DLD1 (cell line): ENCODE measurements at regions not wholly inside any gene's neighbourhood (a gene's known extent, or its start where the extent isn't known, plus 50 kb on each side); places are given as distances from the start of the nearest gene placed in this dataset.

Experiments
- in situ Hi-C: cut with HindIII; loops from 2 replicates; pipeline ENCODE4 v1.10.0; 2017; ENCODE audit warnings: low sequenced_read_pairs

DNA sequence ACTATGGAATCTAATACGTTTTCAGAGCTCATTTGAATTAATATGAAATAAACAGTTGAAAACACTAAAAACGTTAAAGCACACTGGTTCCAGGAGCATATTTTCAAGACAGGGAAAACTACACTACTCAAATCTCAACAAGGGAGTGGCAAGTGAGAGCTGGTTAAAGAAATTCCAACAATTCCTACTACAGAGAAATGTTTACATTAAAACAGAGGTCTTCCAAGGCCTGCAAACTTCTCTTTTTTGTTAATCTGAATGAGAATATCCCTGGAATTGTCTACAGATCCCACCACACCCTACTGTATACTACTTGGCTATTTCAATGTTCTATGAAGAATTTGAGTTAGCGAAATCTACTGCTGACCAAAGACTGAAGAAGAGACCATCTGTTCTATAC is 231.5 kb downstream of the ZEB2 start:
- in situ Hi-C loops, result no loop called here

DNA sequence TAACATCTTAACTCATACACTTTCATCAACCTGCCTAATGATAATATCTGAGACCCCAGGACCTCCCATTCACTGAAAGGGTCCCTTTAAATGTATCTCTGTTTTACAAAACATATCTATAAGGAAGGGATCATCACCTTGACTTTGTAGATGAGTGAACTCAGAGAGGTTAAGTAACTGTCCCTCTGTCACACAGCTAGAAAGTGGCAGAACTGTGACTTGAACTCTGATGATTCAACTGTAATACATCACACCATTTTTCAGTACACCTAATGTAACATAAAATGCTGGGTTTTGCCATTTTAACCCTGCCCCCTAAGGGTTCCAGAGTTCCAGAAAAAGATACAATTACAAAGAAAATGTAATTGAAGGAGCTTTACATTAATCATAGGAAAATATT is 234.6 kb downstream of the ZEB2 start:
- in situ Hi-C loops, result no loop called here

DNA sequence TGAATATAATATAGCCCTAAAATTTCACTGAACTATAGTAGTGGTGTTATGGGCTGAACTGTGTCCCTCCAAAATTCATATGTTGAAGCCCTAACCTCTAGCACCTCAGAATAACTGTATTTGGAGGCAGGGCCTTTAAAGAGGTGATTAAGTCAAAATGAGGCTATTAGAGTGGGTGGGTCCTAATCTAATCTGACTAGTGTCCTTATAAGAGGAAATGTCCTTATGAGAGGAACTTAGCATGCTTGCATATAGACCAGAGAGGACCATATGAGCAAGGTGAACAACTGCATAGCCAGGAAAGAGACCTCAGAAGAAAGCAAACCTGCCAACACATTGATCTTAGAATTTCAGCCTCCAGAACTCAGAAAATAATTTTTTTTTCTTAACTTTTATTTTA is 238.4 kb downstream of the ZEB2 start:
- in situ Hi-C loops, result no loop called here

DNA sequence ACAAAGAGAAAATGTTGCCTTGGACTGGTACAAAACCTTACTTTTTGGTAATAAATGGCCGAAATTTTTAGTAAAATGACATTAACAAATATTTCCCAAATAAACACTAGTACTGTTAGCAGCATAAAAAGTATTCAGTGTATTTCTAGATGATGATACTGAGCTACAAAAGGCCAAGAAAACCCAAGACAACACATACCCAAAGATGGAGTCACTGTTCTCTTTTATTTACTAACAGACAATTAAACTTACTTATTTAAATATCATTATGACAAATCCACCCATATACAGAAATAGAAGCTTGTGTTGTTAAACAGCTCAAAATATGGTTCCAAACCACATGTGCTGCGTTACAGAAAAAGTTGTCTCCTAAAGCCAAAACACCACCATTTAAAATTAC is 239.9 kb downstream of the ZEB2 start:
- in situ Hi-C loops, result no loop called here

DNA sequence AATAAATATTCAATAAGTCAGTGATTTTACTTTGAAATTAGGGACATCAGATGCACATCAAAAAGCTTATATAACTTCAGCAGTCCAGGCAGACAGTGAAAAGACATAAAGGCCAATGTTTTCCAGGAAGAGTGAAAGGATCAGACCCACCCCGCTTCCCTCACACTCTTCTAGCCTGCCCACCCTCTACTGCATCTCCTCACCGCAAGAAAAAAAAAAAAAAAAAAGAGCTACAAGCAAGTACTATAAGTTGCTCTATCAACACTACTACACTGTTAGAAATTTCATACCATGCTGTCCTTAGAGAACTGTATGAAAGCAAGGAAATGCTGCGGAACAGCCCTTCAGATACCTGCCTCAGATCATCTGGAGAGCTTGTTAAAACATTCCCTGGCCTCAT is 240.8 kb downstream of the ZEB2 start:
- in situ Hi-C loops, result no loop called here

DNA sequence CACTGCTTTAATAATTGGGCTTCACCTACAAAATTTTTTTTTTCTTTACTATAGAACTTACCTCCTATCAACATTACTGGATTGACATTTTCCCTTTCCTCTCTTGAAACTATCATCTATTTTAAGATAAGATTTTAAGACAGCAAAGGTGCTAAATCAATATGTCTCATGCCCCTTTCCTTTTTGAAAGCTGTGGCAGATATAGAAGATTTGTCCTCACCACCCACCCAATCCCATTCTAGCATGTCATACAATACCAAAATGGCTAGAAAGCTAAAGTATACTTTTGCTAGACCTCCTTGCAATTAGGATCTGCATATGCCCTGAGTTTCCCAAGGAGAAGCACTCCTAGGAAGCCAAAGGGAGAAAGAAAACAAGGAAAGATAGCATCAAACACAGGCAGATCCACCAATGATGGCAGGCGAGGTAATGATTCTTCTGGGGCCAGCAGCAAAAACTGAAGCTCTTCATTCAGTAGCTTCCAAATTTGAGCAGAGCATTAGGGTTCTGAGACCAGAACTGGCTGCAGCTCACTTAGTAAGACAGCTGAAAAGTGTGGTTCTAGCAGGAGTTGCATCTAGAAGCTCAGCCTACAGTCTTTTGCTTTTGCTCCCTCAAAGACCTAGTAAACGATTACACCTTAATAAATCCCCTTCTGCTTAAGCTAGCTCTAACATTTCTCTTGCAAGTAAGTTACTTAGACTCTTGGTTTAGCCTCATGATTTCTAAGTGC is 242.1 kb downstream of the ZEB2 start:
- in situ Hi-C loops, result no loop called here

DNA sequence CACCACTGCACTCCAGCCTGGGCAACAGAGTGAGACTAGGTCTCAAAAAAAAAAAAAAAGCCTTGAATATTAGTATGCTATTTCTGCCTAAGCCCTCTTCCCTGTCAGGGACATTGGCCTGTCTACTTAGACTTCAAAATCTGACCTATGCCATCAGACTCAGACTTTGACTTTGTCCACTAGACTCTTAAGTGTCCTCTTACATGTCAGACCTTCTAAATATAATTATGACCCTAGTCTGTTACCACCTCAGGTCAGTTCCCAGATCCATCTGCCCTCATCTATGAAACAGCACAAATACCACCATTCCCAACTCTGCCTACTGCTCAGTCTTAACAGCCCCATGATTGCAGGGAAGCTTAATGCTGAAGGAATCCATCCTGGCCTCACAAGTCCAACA is 244.6 kb downstream of the ZEB2 start:
- in situ Hi-C loops, result no loop called here

DNA sequence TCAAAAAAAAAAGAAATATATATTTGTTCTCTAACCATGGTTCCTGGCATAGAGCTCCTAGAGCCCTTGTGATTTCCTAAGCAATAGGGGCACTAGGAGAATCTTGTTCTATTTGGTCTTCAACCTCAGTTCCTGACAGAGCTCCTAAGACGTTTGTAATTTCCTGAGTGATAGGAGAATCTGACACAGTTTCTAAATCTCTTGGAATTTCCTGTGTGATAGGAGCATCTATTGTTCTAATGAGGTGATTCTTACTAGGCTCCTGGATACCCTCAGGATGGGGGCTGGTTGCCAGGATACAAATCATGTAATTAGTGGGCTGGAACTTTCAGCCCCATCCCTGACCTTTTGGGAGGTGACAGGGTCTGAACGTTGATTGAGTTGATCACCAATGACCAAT is 245.8 kb downstream of the ZEB2 start:
- in situ Hi-C loops, result no loop called here

DNA sequence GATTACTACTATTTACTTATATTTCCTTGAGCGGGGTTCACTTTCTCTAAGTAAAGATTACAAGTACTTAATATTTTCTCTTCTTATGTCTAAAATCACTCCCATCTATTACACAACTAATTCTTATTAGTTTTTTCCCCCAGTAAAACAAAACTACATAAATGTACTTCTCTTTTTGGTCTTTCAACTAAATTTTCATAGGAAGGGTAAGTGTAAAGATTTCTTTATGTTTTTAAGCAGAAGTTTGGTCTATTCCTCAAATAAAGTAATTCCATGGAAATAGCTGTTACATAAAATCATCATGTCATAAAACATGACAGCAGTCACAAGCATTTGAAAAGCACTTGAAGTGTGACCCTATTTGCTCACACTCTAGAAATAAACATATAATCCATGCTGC is 249.0 kb downstream of the ZEB2 start:
- in situ Hi-C loops, result no loop called here

DNA sequence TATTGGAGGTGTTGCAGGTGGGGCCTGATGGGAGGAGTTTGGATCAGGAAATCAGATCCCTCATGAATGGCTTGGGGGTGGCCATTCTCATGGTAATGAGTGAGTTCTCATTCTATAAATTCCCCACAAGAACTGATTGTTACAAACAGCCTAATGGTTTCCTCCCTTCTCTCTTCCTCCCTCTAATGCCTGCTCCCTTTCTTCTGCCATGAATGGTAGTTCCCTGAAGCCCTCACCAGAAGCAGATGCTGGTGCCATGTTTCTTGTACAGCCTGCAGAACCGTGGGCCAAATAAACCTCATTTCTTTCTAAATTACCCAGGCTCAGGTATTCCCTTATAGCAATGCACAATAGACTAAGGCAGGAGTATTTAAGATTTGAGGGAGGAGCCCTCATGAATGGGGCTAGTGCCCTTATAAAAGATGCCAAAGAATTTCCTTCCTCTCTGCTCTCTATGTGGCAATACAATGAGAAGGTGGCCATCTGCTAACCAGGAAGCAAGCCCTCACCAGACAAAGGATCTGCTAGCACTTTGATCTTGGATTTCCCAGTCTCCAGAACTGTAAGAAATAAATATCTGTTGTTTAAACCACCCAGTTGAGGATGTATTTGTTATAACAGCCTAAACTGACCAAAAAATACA is 251.8 kb downstream of the ZEB2 start:
- in situ Hi-C loops, result no loop called here

DNA sequence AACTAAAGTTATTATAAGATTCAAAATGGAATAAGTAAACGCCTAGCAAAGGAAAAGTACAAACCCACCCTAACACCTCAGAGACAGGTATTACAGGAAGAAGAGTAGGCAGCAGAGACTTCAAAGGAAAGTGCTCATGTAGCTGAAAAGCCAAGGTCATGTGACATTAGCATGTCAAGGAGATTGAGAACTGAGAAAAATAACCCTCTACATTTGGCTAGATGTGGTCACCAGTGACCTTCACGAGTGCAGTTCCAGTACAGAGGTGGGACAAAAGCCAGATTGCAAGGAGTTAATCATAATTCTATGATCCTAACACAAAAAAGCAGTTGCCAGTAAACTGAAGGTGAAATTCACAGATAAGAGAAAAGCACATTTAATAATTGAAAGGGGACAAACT is 252.7 kb downstream of the ZEB2 start:
- in situ Hi-C loops, result no loop called here

DNA sequence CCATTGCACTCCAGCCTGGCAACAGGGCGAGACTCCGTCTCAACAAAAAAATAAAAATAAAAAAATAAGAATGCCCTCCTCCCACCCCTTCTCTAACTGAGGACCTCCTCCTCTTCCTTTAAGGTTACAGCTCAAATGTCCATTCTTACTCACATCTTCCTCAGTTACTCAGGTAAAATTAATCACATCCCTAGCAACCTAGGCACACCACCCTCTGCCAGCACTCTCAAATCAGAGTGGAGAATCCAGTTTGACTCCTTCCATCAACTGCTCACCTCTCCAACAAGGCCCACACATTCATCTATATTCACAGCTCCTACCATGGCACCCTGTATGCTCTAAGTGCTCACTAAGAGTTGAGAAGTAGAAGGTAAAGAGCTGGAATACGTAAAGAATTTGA is 254.3 kb downstream of the ZEB2 start:
- in situ Hi-C loops, result no loop called here

DNA sequence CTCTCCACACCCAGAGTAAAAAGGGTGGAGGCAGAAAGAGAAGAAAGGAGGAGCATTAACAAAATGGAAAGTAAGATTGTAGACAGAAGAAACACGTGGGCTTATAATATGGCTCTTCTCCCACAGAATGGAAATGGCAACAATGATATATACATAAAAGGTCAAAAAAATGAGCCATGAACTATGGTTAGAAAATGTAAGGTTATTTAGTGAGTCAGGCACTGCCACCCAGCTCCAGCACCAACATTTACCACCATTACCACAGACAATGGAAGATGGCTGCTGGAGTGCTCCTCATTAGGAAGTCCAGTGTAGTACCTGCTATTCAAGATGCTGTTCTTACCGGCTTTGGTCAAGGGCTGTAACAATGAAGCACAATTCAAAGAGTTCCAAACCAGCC is 258.0 kb downstream of the ZEB2 start:
- in situ Hi-C loops, result no loop called here

DNA sequence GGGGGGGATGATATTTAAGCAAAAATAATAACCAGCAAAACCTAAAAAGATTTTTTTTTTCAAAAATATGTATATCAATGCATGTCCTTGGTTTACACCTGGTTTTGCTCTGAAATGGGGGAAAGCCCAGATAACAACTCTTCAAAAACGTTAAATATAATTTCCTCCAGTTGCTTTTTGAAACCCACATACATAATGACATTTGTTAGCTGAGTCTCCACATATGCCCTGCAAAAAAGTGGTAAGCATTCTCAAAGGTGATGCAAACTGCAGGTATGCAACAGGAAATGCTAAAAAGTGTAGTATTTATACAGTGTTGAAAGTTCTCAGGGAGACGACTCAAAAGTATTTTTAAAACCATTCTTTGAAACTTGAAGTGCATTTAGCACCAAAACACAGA is 258.6 kb downstream of the ZEB2 start:
- in situ Hi-C loops, result no loop called here

DNA sequence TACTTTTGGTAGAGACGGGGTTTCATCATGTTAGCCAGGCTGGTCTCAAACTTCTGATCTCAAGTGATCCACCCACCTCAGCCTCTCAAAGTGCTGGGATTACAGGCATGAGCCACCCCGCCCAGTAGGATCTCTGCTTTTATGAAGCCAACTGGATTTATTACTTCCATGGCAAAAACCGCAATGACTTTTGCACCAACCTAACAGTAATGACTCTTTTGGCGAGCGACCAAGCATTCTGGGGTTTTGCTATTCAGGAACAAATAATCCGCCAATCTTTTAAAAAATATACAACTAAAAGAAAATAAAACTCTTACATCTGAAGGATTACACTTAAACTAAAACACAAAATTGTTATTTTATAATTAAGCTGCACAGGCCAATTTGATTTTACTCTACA is 260.6 kb downstream of the ZEB2 start:
- in situ Hi-C loops, result no loop called here

DNA sequence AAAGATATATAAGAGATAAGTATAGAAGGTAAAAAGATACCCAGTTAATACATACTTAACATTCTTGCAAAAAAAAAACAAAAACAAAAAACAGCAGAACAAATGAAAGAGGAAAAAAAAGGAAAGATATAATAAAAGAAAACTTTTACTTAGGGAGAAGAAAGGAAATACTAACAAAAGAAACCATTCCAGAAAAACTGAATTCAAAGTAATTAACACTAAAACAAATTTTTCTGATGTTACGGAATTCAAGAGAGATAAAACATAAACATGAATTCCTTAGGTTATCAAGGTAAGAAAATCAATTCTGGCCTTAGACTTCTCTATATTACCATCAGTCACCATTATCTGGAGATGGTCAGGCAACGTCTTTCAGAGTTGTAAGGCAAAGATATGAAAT is 261.8 kb downstream of the ZEB2 start:
- in situ Hi-C loops, result no loop called here

DNA sequence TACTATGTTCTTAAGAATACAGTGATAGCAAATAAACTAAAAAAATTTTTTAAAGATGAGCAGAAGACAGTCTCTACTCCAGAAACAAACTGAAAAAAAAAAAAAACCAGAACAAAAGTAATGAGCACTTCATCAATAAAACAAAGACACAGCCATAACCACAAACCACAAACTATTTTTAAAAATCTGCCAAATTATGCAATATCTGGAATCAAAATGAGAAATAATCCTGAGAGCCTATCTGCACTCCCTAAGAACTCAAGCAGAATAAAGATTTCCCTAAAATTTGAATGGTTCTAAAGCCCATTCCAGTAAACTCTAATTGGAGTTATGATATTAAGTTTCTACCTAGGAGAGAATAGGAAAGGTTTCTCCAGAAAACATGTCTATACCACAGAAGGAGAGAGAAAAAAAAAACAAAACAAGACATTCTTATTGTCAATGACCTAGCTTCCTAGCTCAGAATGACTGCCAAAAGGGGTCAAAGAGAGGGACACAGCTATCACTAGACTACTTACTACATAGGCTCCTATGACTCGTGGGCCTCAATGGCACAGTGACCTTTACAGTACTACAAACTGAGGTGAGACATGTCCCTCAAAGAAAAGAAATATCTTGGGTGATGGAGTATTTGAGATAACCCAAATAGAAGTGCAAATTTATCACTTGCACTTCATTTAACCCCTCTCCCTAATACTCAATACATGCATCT is 262.8 kb downstream of the ZEB2 start:
- in situ Hi-C loops, result no loop called here

DNA sequence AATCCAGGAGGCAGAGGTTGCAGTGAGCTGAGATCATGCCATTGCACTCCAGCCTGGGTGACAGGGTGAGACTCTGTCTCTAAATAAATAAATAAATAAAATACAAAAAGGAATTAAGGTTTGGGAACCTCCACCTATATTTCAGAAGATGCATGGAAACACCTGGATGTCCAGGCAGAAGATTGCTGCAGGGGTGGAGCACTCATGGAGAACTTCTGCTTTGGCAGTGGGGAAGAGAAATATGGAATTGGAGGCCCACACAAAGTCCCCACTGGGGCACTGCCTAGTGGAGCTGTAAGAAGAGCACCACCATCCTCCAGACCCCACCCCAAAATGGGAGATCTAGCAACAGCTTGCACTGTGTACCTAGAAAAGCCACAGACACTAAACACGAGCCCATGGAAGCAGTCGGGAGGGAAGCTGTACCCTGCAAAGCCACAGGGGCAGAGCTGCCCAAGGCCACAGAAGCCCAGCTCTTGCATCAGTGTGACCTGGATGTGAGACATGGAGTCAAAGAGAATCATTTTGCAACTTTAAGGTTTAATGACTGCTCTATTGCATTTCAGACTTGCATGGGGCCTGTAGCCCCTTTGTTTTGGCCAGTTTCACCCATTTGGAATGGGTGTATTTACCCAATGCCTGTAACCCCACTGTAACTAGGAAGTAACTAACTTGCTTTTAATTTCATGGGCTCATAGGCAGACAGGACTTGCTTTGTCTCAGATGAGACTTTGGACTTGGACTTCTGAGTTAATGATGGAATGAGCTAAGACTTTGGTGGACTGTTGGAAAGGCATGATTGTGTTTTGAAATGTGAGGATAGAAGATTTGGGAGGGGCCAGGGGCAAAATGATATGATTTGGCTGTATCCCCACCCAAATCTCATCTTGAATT is 265.3 kb downstream of the ZEB2 start:
- in situ Hi-C loops, result no loop called here

DNA sequence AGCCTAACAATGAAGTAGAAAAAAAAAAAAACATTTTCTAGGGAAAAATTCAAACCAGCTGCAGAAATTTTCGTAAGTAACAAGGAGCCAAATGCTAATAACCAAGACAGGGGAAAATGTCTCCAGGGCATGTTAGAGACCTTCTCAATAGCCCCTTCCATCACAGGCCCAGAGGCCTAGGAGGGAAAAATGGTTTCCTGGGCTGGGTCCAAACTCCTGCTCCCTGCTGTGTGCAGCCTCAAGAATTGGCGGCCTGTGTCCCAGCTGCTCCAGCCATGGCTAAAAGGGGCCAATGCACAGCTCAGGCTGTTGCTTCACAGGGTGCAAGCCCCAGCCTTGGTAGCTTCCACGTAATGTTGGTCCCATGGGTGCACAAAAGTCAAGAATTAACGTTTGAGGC is 266.2 kb downstream of the ZEB2 start:
- in situ Hi-C loops, result no loop called here

DNA sequence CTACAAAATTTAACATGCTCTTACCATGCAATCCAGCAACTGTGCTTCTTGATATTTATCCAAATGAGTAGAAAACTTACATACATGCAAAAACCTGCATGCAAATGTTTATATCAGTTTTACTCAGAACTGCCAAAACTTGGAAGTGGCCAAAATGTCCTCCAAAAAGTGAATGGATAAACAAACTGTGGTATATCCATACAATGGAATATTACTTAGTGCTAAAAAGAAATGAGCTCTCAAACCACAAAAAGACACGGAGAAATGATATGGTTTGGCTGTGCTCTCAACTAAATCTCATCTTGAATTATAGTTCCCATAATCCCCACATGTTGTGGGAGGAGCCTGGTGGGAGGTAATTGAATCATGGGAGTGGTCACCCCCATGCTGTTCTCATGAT is 267.2 kb downstream of the ZEB2 start:
- in situ Hi-C loops, result no loop called here

DNA sequence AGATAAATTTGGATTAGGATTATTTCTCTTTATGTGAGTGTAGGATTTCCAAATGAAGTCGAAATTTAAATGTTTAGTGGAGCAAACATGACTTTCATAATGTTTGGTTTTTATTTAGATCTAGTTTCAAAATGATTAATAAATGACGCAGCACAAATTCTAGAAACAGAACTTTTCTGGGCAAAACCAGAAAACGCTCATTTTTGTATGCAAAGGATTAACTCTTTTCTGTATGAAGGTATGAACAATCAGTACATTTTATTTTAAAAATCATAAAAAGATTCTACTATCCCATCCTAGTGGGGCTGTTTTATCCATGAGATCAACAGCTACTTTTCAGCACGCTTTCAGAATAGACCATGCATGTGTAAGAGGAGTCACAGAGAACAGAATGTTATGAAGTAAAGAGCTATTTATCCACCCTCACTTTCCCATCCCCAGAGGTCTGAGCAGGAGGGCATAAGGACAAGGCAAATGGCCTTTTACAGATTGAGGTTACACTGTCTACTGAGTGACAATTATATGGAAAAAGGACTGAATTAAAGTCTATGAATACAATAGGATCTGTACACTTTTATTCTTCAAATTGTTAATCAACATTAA is 270.8 kb downstream of the ZEB2 start:
- in situ Hi-C loops, result no loop called here
